ENCODE measurements at regions not wholly inside any gene's neighbourhood (a gene's known extent, or its start where the extent isn't known, plus 50 kb on each side); places are given as distances from the start of the nearest gene placed in this dataset.

GRCh38 chr1:2911421-2912178 lies 109.7 kb upstream of the ACTRT2 start:
- Histone ChIP-seq H3K27ac (no peak overlapping the region), H3K4me1 (no peaks in the 10 kb centered on the region), H3K27me3 (peaks cover 0 to 69% of the 10 kb centered on the region in 2 donors), H3K36me3 (no peaks in the 10 kb centered on the region), H3K4me3 (no peak overlapping the region), H3K9me3 (no peaks in the 10 kb centered on the region)
- DNase-seq (ENCODE audit: low spot score in 2 of 2): no peak
- intact Hi-C loops (cut with DNase I; ENCODE audit: low total_unique reads): no loop called here
- no peak for TF ChIP-seq POLR2AphosphoS5 (IDR thresholded peaks at IDR 0.05)
- no peak for TF ChIP-seq POLR2A (IDR thresholded peaks at IDR 0.05)
- no peak for TF ChIP-seq CTCF (IDR thresholded peaks at IDR 0.05)

GRCh38 chr1:2912424-2913061 lies 108.7 kb upstream of the ACTRT2 start:
- no peaks in the 10 kb centered on the region for H3K9me3 ChIP-seq
- peaks cover 0 to 60% of the 10 kb centered on the region in 2 donors for H3K27me3 ChIP-seq
- DNase-seq (ENCODE audit: low spot score in 2 of 2): no peak
- H3K27ac ChIP-seq: no peak overlapping the region
- no peaks in the 10 kb centered on the region for H3K36me3 ChIP-seq
- no peak for TF ChIP-seq POLR2AphosphoS5 (IDR thresholded peaks at IDR 0.05)
- TF ChIP-seq CTCF (IDR thresholded peaks at IDR 0.05): no peak
- no peak for TF ChIP-seq POLR2A (IDR thresholded peaks at IDR 0.05)
- no peak overlapping the region for H3K4me3 ChIP-seq
- H3K4me1 ChIP-seq: no peaks in the 10 kb centered on the region
- intact Hi-C loops (cut with DNase I; ENCODE audit: low total_unique reads): no loop called here

DNA sequence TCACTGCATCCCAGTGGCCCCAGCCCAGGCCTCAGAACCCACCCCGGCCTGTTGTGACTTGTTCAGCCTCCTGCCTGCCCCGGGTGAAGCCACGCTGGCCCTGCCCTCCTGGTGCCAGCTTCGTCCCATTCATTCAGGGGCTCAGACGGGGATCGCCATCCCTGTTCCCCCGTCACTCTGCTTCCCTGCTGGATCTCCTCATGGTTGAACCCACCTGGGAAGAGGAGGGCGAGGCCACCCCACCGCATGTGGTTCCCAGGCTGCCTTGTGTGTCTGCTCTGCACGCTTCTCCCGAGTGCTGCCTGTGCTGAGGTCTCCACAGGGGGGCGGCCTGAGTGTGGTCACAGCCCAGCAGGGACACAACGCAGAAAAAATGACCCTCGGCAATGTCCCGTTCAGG lies 108.2 kb upstream of the ACTRT2 start:
- intact Hi-C loops (cut with DNase I; ENCODE audit: low total_unique reads): no loop called here
- Histone ChIP-seq H3K9me3 (no peaks in the 10 kb centered on the region), H3K4me3 (no peak overlapping the region), H3K27ac (no peak overlapping the region), H3K27me3 (peaks cover 0 to 54% of the 10 kb centered on the region in 2 donors), H3K36me3 (no peaks in the 10 kb centered on the region), H3K4me1 (no peaks in the 10 kb centered on the region)
- DNase-seq (ENCODE audit: low spot score in 2 of 2): no peak
- TF ChIP-seq POLR2A (IDR thresholded peaks at IDR 0.05) (no peak), CTCF (IDR thresholded peaks at IDR 0.05) (no peak), POLR2AphosphoS5 (IDR thresholded peaks at IDR 0.05) (no peak)

GRCh38 chr1:2914702-2915101 lies 106.6 kb upstream of the ACTRT2 start:
- H3K27me3 ChIP-seq: peaks cover 0 to 43% of the 10 kb centered on the region in 2 donors
- no peaks in the 10 kb centered on the region for H3K36me3 ChIP-seq
- H3K27ac ChIP-seq: no peak overlapping the region
- no peaks in the 10 kb centered on the region for H3K9me3 ChIP-seq
- intact Hi-C loops (cut with DNase I; ENCODE audit: low total_unique reads): loop anchor here (5.0 kb wide), 1 partner anchor 1023 kb away; no protein-coding TSS in a partner anchor
- H3K4me1 ChIP-seq: no peaks in the 10 kb centered on the region
- DNase-seq (ENCODE audit: low spot score in 2 of 2): no peak
- no peak overlapping the region for H3K4me3 ChIP-seq
- TF ChIP-seq CTCF (IDR thresholded peaks at IDR 0.05): no peak
- no peak for TF ChIP-seq POLR2AphosphoS5 (IDR thresholded peaks at IDR 0.05)
- no peak for TF ChIP-seq POLR2A (IDR thresholded peaks at IDR 0.05)

DNA sequence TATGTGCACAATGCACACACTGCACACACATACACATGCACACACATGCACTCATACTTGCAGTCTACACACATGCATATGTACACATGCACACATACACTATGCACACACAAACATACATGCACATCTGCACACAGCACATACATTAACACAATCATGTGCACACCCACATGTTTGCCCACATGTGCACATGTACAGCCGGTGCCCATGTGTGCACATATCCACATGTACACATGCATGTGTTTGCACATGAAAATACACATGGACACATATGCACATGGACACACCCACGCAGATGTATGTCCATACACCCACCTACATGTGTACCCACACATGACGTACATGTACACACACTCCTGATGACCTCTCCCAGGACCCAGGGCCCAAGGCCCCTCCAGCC lies 105.1 kb upstream of the ACTRT2 start:
- Histone ChIP-seq H3K36me3 (no peaks in the 10 kb centered on the region), H3K27ac (no peak overlapping the region), H3K4me1 (no peaks in the 10 kb centered on the region), H3K9me3 (no peaks in the 10 kb centered on the region), H3K27me3 (peaks cover 0 to 40% of the 10 kb centered on the region in 2 donors), H3K4me3 (no peak overlapping the region)
- intact Hi-C loops (cut with DNase I; ENCODE audit: low total_unique reads): loop anchor here (5.0 kb wide), 1 partner anchor 1021 kb away; no protein-coding TSS in a partner anchor
- no peak for DNase-seq (ENCODE audit: low spot score in 2 of 2)
- TF ChIP-seq CTCF (IDR thresholded peaks at IDR 0.05): no peak
- TF ChIP-seq POLR2AphosphoS5 (IDR thresholded peaks at IDR 0.05): no peak
- TF ChIP-seq POLR2A (IDR thresholded peaks at IDR 0.05): no peak

Measured in breast epithelium (tissue), 4 donors.